MM.1S (cell line): ENCODE measurements at regions not wholly inside any gene's neighbourhood (a gene's known extent, or its start where the extent isn't known, plus 50 kb on each side); places are given as distances from the start of the nearest gene placed in this dataset.

Experiments
- EZH2phosphoT487 ChIP-seq: fragments of 300-600 bp; sonication (generic); IDR thresholded peaks from 2 replicates; pipeline ENCODE4 v1.6.1; 2018; ENCODE audit warnings: antibody characterized with exemption, low read length
- TF ChIP-seq, protein P1 (sequence below): fragments of 300-600 bp; sonication (generic); IDR thresholded peaks from 2 replicates; pipeline ENCODE4 v1.5.1; 2016; ENCODE audit warnings: antibody characterized with exemption, low read length, mixed read lengths

DNA sequence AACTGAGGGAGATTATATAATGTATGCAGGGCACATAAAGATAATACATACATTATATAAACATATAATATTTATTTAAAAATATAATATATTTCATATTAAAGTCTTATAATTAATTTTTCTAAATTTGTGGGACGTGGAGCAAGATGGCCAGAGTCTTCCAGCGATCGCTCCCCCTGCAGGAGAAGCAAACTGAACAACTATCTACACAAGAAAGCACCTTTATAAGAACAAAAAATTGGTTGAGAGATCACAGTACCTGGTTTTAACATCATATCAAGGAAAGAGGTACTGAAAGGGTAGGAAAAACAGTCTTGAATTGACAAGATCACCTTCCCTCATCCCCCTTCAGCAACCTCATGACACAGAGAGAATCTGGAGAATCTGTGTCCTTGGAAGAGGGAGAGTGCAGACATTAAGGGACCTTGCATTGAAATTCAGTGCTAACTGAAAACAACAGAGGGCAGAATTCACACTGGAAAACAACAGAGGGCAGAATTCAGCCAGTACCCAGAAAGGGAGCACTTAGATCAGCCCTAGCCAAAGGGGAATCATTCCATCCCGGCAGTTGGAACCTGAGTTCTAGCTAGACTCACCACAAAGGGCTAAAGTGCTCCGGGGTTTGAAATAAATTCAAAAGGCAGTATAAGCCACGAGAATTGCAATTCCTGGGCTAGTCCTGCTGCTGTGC, 262.5 kb upstream of the NDST3 start:
- TF ChIP-seq, protein P1, sequence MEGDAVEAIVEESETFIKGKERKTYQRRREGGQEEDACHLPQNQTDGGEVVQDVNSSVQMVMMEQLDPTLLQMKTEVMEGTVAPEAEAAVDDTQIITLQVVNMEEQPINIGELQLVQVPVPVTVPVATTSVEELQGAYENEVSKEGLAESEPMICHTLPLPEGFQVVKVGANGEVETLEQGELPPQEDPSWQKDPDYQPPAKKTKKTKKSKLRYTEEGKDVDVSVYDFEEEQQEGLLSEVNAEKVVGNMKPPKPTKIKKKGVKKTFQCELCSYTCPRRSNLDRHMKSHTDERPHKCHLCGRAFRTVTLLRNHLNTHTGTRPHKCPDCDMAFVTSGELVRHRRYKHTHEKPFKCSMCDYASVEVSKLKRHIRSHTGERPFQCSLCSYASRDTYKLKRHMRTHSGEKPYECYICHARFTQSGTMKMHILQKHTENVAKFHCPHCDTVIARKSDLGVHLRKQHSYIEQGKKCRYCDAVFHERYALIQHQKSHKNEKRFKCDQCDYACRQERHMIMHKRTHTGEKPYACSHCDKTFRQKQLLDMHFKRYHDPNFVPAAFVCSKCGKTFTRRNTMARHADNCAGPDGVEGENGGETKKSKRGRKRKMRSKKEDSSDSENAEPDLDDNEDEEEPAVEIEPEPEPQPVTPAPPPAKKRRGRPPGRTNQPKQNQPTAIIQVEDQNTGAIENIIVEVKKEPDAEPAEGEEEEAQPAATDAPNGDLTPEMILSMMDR, result no peak
- TF ChIP-seq EZH2phosphoT487, result no peak
